H9 (cell line): ENCODE measurements at regions not wholly inside any gene's neighbourhood (a gene's known extent, or its start where the extent isn't known, plus 50 kb on each side); places are given as distances from the start of the nearest gene placed in this dataset.

Source experiments
- DNase-seq: peaks from one replicate; pipeline ENCODE4 v3.0.0-alpha.2; 2017
- H2AFZ ChIP-seq: one replicate; pipeline ENCODE4 v1.6.1; 2013; ENCODE audit warnings: mild to moderate bottlenecking, low read length, control low read depth, moderate library complexity
- H2AK5ac ChIP-seq: 2 replicates; pipeline ENCODE4 v1.6.1; 2013; ENCODE audit warnings: low read length, control low read depth, mixed read lengths; ENCODE audit not compliant: insufficient read length
- H2BK120ac ChIP-seq: one replicate; pipeline ENCODE4 v1.6.1; 2013; ENCODE audit warnings: low read depth, mild to moderate bottlenecking, low read length, control low read depth, inconsistent platforms; ENCODE audit not compliant: poor library complexity, severe bottlenecking
- H2BK12ac ChIP-seq: 2 replicates; pipeline ENCODE4 v1.6.1; 2013; ENCODE audit warnings: low read length, control low read depth, mixed read lengths, low read depth; ENCODE audit not compliant: insufficient read length
- H2BK15ac ChIP-seq: 2 replicates; pipeline ENCODE4 v1.6.1; 2013; ENCODE audit warnings: low read depth, low read length, control low read depth
- H2BK20ac ChIP-seq: one replicate; pipeline ENCODE4 v1.6.1; 2013; ENCODE audit warnings: low read depth, mild to moderate bottlenecking, low read length, control low read depth, inconsistent platforms; ENCODE audit not compliant: poor library complexity, severe bottlenecking
- H2BK5ac ChIP-seq: 2 replicates; pipeline ENCODE4 v1.6.1; 2013; ENCODE audit warnings: low read length, control low read depth, mixed read lengths; ENCODE audit not compliant: insufficient read length
- H3K14ac ChIP-seq: 2 replicates; pipeline ENCODE4 v1.6.1; 2013; ENCODE audit warnings: low read length, control low read depth; ENCODE audit not compliant: insufficient read depth
- H3K18ac ChIP-seq: 2 replicates; pipeline ENCODE4 v1.6.1; 2013; ENCODE audit warnings: low read depth, mild to moderate bottlenecking, mixed read lengths, low read length, control low read depth; ENCODE audit not compliant: insufficient read length
- H3K23ac ChIP-seq: 2 replicates; pipeline ENCODE4 v1.6.1; 2013; ENCODE audit warnings: low read length, control low read depth, mixed read lengths, low read depth; ENCODE audit not compliant: insufficient read length
- H3K23me2 ChIP-seq: 2 replicates; pipeline ENCODE4 v1.6.1; 2013; ENCODE audit warnings: low read depth, mild to moderate bottlenecking, mixed read lengths, low read length, control low read depth; ENCODE audit not compliant: insufficient read length, poor library complexity, severe bottlenecking
- H3K27ac ChIP-seq: 2 replicates; pipeline ENCODE4 v1.5.1; 2013; ENCODE audit warnings: low read length, control low read depth, mixed read lengths, low read depth; ENCODE audit not compliant: insufficient read length
- H3K27me3 ChIP-seq: 2 replicates; pipeline ENCODE4 v1.6.1; 2013; ENCODE audit warnings: low read length, control low read depth, inconsistent platforms; ENCODE audit not compliant: insufficient read depth
- H3K4ac ChIP-seq: 2 replicates; pipeline ENCODE4 v1.6.1; 2013; ENCODE audit warnings: low read depth, mild to moderate bottlenecking, control low read depth, inconsistent platforms, low read length, moderate library complexity
- H3K4me1 ChIP-seq: 2 replicates; pipeline ENCODE4 v1.6.1; 2013; ENCODE audit warnings: low read length, control low read depth, inconsistent platforms; ENCODE audit not compliant: insufficient read depth
- H3K4me2 ChIP-seq: 2 replicates; pipeline ENCODE4 v1.6.1; 2013; ENCODE audit warnings: low read length, control low read depth, mixed read lengths; ENCODE audit not compliant: insufficient read length, insufficient read depth
- H3K56ac ChIP-seq: 2 replicates; pipeline ENCODE4 v1.6.1; 2013; ENCODE audit warnings: low read depth, mild to moderate bottlenecking, mixed read lengths, low read length, control low read depth; ENCODE audit not compliant: insufficient read length
- H3K79me1 ChIP-seq: 2 replicates; pipeline ENCODE4 v1.6.1; 2013; ENCODE audit warnings: low read depth, mild to moderate bottlenecking, moderate library complexity, low read length, control low read depth, inconsistent platforms; ENCODE audit not compliant: insufficient read depth, poor library complexity, severe bottlenecking
- H3K79me2 ChIP-seq: 2 replicates; pipeline ENCODE4 v1.6.1; 2013; ENCODE audit warnings: low read length, control low read depth, inconsistent platforms; ENCODE audit not compliant: insufficient read depth
- H3K9ac ChIP-seq: 2 replicates; pipeline ENCODE4 v1.6.1; 2013; ENCODE audit warnings: low read length, control low read depth, mixed read lengths; ENCODE audit not compliant: insufficient read length; ENCODE audit errors: extremely low read depth
- H3K9me3 ChIP-seq: one replicate; pipeline ENCODE4 v1.6.1; 2013; ENCODE audit warnings: low read depth, low read length, inconsistent platforms; ENCODE audit not compliant: control insufficient read depth
- H3T11ph ChIP-seq: one replicate; pipeline ENCODE4 v1.6.1; 2013; ENCODE audit warnings: mild to moderate bottlenecking, low read length, control low read depth, inconsistent platforms
- H4K20me1 ChIP-seq: one replicate; pipeline ENCODE4 v1.6.1; 2013; ENCODE audit not compliant: control insufficient read depth, insufficient read length, insufficient read depth
- H4K5ac ChIP-seq: 2 replicates; pipeline ENCODE4 v1.6.1; 2013; ENCODE audit warnings: low read depth, mild to moderate bottlenecking, mixed read lengths, low read length, control low read depth; ENCODE audit not compliant: insufficient read length
- H4K8ac ChIP-seq: replicated peaks from 2 replicates; pipeline ENCODE4 v1.6.1; 2013; ENCODE audit warnings: low read length, control low read depth, mixed read lengths, low read depth; ENCODE audit not compliant: insufficient read length
- H4K91ac ChIP-seq: 2 replicates; pipeline ENCODE4 v1.6.1; 2013; ENCODE audit warnings: low read depth, mild to moderate bottlenecking, moderate library complexity, mixed read lengths, low read length, control low read depth; ENCODE audit not compliant: insufficient read length
- H3K27ac Mint-ChIP-seq, 3 experiments: 2 replicates in 2 of 3; 3 replicates in 1 of 3; pipeline ENCODE4 v1.8.0; 2020 to 2021; ENCODE audit warnings: mixed read lengths in 3 of 3, mild to moderate bottlenecking in 1 of 3, moderate library complexity in 1 of 3
- H3K27me3 Mint-ChIP-seq: 2 replicates; pipeline ENCODE4 v1.8.0; 2021; ENCODE audit warnings: low read depth, mild to moderate bottlenecking, moderate library complexity, mixed read lengths
- H3K36me3 Mint-ChIP-seq, 3 experiments: 2 replicates in 2 of 3; 3 replicates in 1 of 3; pipeline ENCODE4 v1.8.0; 2020 to 2021; ENCODE audit warnings: low read depth in 3 of 3, mixed read lengths in 3 of 3; ENCODE audit not compliant: insufficient read depth in 1 of 3
- H3K4me1 Mint-ChIP-seq, 2 experiments: 2 replicates each; pipeline ENCODE4 v1.8.0; 2020; ENCODE audit warnings: mixed read lengths in 2 of 2
- H3K4me3 Mint-ChIP-seq, 2 experiments: 2 replicates in 1 of 2; 3 replicates in 1 of 2; pipeline ENCODE4 v1.8.0; 2020 to 2021; ENCODE audit warnings: mild to moderate bottlenecking in 2 of 2, mixed read lengths in 2 of 2, moderate library complexity in 1 of 2
- H3K9me3 Mint-ChIP-seq, 2 experiments: 2 replicates in 1 of 2; 3 replicates in 1 of 2; pipeline ENCODE4 v1.8.0; 2020; ENCODE audit warnings: mild to moderate bottlenecking in 2 of 2, mixed read lengths in 2 of 2, moderate library complexity in 1 of 2
- WGBS: extraction: QIAGEN DNeasy Blood & Tissue Kit; methylation state at CpG from one replicate; pipeline ENCODE4 v1.1.7; 2013; ENCODE audit warnings: missing lambda C conversion rate, low lambda C conversion rate, mixed read lengths; ENCODE audit not compliant: insufficient read length; ENCODE audit errors: extremely low coverage; 5-methylcytosine and 5-hydroxymethylcytosine counted together
- TF ChIP-seq, protein P1 (sequence below): fragments of 200-600 bp; sonication (generic); conservative IDR thresholded peaks from 3 replicates; pipeline ENCODE4 v1.8.0; 2021; ENCODE audit warnings: antibody characterized with exemption, mild to moderate bottlenecking

DNA sequence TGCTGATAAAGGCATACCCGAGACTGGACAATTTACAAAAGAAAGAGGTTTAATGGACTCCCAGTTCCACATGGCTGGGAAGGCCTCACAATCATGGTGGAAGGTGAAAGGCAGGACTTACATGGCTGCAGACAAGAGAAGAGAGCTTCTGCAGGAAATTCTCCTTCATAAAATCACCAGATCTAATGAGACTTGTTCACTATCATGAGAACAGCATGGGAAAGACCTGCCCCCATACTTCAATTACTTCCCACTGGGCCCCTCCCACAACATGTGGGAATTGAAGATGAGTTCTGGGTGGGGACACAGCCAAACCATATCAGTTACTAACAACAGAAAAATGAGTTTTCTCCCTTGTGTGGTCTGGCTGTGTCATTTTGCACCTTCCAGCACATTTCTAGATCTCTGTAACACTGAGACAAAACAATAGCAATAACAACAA is 741.4 kb downstream of the KCNT2 start:
- Histone ChIP-seq H4K20me1 (no peaks in the 10 kb centered on the region), H2AK5ac (no peak overlapping the region), H3K23ac (no peak overlapping the region), H2AFZ (no peak overlapping the region), H3K18ac (no peak overlapping the region), H2BK15ac (no peak overlapping the region), H3K27me3 (no peaks in the 10 kb centered on the region), H3K27ac (no peak overlapping the region), H3K79me1 (no peaks in the 10 kb centered on the region), H3K4ac (no peak overlapping the region), H2BK120ac (no peak overlapping the region), H3K9ac (no peak overlapping the region), H3K56ac (no peak overlapping the region), H4K8ac (no peak overlapping the region), H2BK5ac (no peak overlapping the region), H4K5ac (no peak overlapping the region), H4K91ac (no peak overlapping the region), H3T11ph (no peak overlapping the region), H2BK20ac (no peak overlapping the region), H3K79me2 (no peaks in the 10 kb centered on the region), H3K23me2 (no peaks in the 10 kb centered on the region), H2BK12ac (no peak overlapping the region), H3K14ac (no peak overlapping the region), H3K9me3 (no peaks in the 10 kb centered on the region), H3K4me2 (no peak overlapping the region), H3K4me1 (no peaks in the 10 kb centered on the region)
- TF ChIP-seq, protein P1, sequence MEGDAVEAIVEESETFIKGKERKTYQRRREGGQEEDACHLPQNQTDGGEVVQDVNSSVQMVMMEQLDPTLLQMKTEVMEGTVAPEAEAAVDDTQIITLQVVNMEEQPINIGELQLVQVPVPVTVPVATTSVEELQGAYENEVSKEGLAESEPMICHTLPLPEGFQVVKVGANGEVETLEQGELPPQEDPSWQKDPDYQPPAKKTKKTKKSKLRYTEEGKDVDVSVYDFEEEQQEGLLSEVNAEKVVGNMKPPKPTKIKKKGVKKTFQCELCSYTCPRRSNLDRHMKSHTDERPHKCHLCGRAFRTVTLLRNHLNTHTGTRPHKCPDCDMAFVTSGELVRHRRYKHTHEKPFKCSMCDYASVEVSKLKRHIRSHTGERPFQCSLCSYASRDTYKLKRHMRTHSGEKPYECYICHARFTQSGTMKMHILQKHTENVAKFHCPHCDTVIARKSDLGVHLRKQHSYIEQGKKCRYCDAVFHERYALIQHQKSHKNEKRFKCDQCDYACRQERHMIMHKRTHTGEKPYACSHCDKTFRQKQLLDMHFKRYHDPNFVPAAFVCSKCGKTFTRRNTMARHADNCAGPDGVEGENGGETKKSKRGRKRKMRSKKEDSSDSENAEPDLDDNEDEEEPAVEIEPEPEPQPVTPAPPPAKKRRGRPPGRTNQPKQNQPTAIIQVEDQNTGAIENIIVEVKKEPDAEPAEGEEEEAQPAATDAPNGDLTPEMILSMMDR = no peak
- Mint-ChIP-seq H3K4me3 (no peak overlapping the region), H3K36me3 (no peaks in the 10 kb centered on the region), H3K27me3 (no peaks in the 10 kb centered on the region), H3K9me3 (no peaks in the 10 kb centered on the region), H3K27ac (peak overlapping the region in 1 of 3 experiments; percentile 58; a peak in 3 of 7 replicates), H3K4me1 (peaks cover 3 to 8% of the 10 kb centered on the region in 2 experiments)
- no CpG with 5 or more reads among the region's 1 CpG for WGBS
- DNase-seq = no peak
